GM23338 (cell line): ENCODE measurements at regions not wholly inside any gene's neighbourhood (a gene's known extent, or its start where the extent isn't known, plus 50 kb on each side); places are given as distances from the start of the nearest gene placed in this dataset.

Source experiments
- ATAC-seq: fragments of 200-7000 bp; cut with Tn5 transposase; 3 replicates; pipeline ENCODE4 v1.9.1; 2020
- DNase-seq: peaks from one replicate; pipeline ENCODE4 v3.0.0-alpha.2; 2015; ENCODE audit warnings: low spot score
- H2AFZ ChIP-seq: fragments of 200-600 bp; sonication (generic); 2 replicates; pipeline ENCODE4 v1.8.0; 2016; ENCODE audit warnings: antibody characterized with exemption, mild to moderate bottlenecking, moderate library complexity
- H3F3A ChIP-seq: fragments of 200-600 bp; sonication (generic); replicated peaks from 2 replicates; pipeline ENCODE4 v1.8.0; 2017; ENCODE audit warnings: antibody characterized with exemption, mixed run types, low read depth
- H3K27ac ChIP-seq: fragments of 200-600 bp; sonication (generic); 2 replicates; pipeline ENCODE4 v1.6.1; 2016; ENCODE audit warnings: low read depth
- H3K27me3 ChIP-seq: fragments of 200-600 bp; sonication (generic); 2 replicates; pipeline ENCODE4 v1.8.0; 2016; ENCODE audit warnings: mild to moderate bottlenecking, mixed run types, moderate library complexity; ENCODE audit not compliant: insufficient read depth
- H3K36me3 ChIP-seq: fragments of 200-600 bp; sonication (generic); 2 replicates; pipeline ENCODE4 v1.8.0; 2016; ENCODE audit warnings: mild to moderate bottlenecking; ENCODE audit not compliant: insufficient read depth
- H3K4me1 ChIP-seq: fragments of 200-600 bp; sonication (generic); 2 replicates; pipeline ENCODE4 v1.8.0; 2016; ENCODE audit warnings: mild to moderate bottlenecking, moderate library complexity; ENCODE audit not compliant: insufficient read depth
- H3K4me2 ChIP-seq: fragments of 200-600 bp; sonication (generic); 2 replicates; pipeline ENCODE4 v1.7.1; 2017; ENCODE audit warnings: mixed run types
- H3K4me3 ChIP-seq: fragments of 200-600 bp; sonication (generic); 2 replicates; pipeline ENCODE4 v1.6.1; 2016; ENCODE audit warnings: mixed run types
- H3K79me2 ChIP-seq: fragments of 200-600 bp; sonication (generic); replicated peaks from 2 replicates; pipeline ENCODE4 v1.8.0; 2017; ENCODE audit warnings: mild to moderate bottlenecking; ENCODE audit not compliant: insufficient read depth
- H3K9me2 ChIP-seq: fragments of 200-600 bp; sonication (generic); 2 replicates; pipeline ENCODE4 v1.8.0; 2017; ENCODE audit not compliant: insufficient read depth
- H4K20me1 ChIP-seq: fragments of 200-600 bp; sonication (generic); replicated peaks from 2 replicates; pipeline ENCODE4 v1.8.0; 2017; ENCODE audit warnings: mild to moderate bottlenecking; ENCODE audit not compliant: insufficient read depth
- H3K27ac Mint-ChIP-seq: 2 replicates; pipeline ENCODE4 v1.8.0; 2020; ENCODE audit warnings: inconsistent platforms, mild to moderate bottlenecking, moderate library complexity, mixed read lengths
- H3K27me3 Mint-ChIP-seq: 3 replicates; pipeline ENCODE4 v1.8.0; 2022; ENCODE audit warnings: low read depth, mild to moderate bottlenecking, moderate library complexity, mixed read lengths, inconsistent platforms; ENCODE audit not compliant: insufficient read depth, poor library complexity
- H3K36me3 Mint-ChIP-seq: 3 replicates; pipeline ENCODE4 v1.8.0; 2021; ENCODE audit warnings: low read depth, mild to moderate bottlenecking, inconsistent platforms, moderate library complexity, mixed read lengths
- H3K4me1 Mint-ChIP-seq: 3 replicates; pipeline ENCODE4 v1.8.0; 2020; ENCODE audit warnings: mild to moderate bottlenecking, inconsistent platforms, mixed read lengths
- H3K4me3 Mint-ChIP-seq: 3 replicates; pipeline ENCODE4 v1.8.0; 2021; ENCODE audit warnings: moderate library complexity, mild to moderate bottlenecking, inconsistent platforms, mixed read lengths
- H3K9me3 Mint-ChIP-seq: 3 replicates; pipeline ENCODE4 v1.8.0; 2020; ENCODE audit warnings: moderate library complexity, mild to moderate bottlenecking, inconsistent platforms, mixed read lengths
- EZH2phosphoT487 ChIP-seq: fragments of 200-600 bp; sonication (generic); IDR thresholded peaks from one replicate; pipeline ENCODE4 v1.8.1; 2018; ENCODE audit warnings: antibody characterized with exemption; ENCODE audit not compliant: unreplicated experiment
- POLR2AphosphoS5 ChIP-seq: IDR thresholded peaks from 2 replicates; pipeline ENCODE4 v1.6.1; 2016; ENCODE audit warnings: antibody characterized with exemption, low read depth
- STAT1 ChIP-seq: IDR thresholded peaks from one replicate; pipeline ENCODE4 v1.6.1; 2016; ENCODE audit warnings: antibody characterized with exemption; ENCODE audit not compliant: unreplicated experiment
- ZNF331 ChIP-seq: fragments of 250-450 bp; sonication (Bioruptor Pico); IDR thresholded peaks from 2 replicates; pipeline ENCODE4 v1.5.0; 2020; ENCODE audit warnings: low read depth, mild to moderate bottlenecking, moderate library complexity
- TF ChIP-seq, protein P1 (sequence below): fragments of 250-450 bp; sonication (Bioruptor Pico); IDR thresholded peaks from 2 replicates; pipeline ENCODE4 v1.5.0; 2020; ENCODE audit warnings: mild to moderate bottlenecking, moderate library complexity
- TF ChIP-seq, protein P2 (sequence below): IDR thresholded peaks from one replicate; pipeline ENCODE4 v1.6.1; 2018; ENCODE audit warnings: antibody characterized with exemption; ENCODE audit not compliant: unreplicated experiment

DNA sequence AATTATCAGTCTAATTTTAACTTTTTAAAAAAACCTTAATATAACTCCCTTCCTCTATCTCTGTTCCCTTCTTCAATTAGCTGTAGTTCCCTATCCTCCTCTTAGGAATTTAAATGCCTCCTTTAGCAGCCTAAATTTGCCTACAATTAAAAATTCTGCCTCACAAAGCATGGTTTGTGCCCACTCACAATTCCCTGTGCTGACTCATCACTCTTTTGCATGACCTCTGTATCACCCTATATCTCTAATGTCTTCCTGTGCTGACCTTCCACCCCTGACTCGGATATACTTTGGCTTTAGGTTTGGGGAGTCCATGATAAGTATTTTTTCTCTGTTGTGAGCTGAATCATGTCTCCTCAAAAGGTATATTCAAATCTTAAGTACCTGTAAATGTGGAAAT, 253.6 kb downstream of the RNF144B start (continued):
- TF ChIP-seq, protein P1, sequence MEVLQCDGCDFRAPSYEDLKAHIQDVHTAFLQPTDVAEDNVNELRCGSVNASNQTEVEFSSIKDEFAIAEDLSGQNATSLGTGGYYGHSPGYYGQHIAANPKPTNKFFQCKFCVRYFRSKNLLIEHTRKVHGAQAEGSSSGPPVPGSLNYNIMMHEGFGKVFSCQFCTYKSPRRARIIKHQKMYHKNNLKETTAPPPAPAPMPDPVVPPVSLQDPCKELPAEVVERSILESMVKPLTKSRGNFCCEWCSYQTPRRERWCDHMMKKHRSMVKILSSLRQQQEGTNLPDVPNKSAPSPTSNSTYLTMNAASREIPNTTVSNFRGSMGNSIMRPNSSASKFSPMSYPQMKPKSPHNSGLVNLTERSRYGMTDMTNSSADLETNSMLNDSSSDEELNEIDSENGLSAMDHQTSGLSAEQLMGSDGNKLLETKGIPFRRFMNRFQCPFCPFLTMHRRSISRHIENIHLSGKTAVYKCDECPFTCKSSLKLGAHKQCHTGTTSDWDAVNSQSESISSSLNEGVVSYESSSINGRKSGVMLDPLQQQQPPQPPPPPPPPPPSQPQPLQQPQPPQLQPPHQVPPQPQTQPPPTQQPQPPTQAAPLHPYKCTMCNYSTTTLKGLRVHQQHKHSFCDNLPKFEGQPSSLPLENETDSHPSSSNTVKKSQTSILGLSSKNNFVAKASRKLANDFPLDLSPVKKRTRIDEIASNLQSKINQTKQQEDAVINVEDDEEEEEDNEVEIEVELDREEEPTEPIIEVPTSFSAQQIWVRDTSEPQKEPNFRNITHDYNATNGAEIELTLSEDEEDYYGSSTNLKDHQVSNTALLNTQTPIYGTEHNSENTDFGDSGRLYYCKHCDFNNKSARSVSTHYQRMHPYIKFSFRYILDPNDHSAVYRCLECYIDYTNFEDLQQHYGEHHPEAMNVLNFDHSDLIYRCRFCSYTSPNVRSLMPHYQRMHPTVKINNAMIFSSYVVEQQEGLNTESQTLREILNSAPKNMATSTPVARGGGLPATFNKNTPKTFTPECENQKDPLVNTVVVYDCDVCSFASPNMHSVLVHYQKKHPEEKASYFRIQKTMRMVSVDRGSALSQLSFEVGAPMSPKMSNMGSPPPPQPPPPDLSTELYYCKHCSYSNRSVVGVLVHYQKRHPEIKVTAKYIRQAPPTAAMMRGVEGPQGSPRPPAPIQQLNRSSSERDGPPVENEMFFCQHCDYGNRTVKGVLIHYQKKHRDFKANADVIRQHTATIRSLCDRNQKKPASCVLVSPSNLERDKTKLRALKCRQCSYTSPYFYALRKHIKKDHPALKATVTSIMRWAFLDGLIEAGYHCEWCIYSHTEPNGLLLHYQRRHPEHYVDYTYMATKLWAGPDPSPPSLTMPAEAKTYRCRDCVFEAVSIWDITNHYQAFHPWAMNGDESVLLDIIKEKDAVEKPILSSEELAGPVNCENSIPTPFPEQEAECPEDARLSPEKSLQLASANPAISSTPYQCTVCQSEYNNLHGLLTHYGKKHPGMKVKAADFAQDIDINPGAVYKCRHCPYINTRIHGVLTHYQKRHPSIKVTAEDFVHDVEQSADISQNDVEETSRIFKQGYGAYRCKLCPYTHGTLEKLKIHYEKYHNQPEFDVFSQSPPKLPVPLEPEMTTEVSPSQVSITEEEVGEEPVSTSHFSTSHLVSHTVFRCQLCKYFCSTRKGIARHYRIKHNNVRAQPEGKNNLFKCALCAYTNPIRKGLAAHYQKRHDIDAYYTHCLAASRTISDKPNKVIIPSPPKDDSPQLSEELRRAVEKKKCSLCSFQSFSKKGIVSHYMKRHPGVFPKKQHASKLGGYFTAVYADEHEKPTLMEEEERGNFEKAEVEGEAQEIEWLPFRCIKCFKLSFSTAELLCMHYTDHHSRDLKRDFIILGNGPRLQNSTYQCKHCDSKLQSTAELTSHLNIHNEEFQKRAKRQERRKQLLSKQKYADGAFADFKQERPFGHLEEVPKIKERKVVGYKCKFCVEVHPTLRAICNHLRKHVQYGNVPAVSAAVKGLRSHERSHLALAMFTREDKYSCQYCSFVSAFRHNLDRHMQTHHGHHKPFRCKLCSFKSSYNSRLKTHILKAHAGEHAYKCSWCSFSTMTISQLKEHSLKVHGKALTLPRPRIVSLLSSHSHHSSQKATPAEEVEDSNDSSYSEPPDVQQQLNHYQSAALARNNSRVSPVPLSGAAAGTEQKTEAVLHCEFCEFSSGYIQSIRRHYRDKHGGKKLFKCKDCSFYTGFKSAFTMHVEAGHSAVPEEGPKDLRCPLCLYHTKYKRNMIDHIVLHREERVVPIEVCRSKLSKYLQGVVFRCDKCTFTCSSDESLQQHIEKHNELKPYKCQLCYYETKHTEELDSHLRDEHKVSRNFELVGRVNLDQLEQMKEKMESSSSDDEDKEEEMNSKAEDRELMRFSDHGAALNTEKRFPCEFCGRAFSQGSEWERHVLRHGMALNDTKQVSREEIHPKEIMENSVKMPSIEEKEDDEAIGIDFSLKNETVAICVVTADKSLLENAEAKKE (CRISPR knock-in tag): no peak
- no peak for TF ChIP-seq EZH2phosphoT487
- TF ChIP-seq STAT1: no peak

DNA sequence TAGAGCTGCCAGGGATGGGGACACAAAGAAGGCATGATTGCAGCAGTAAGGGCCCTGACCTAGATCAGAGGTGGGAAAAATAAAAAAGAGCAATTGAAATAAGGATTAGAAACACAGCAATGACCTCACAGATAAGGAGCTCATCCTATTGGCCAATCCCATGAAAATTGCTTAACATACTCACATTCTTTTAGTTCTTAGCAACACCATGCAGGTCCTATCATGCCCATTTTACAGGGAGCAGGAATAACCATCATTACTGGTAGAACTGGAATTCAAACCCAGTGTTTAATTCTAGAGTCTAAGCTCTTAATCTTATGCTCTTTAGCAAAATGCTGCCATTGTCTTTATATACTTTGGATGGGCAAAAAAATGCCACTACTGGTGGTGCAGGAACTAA, 267.7 kb downstream of the RNF144B start:
- Histone ChIP-seq H3K4me1 (no peaks in the 10 kb centered on the region), H3K27me3 (no peaks in the 10 kb centered on the region), H3K9me2 (peaks cover 23% of the 10 kb centered on the region), H3K27ac (no peak overlapping the region), H3F3A (no peaks in the 10 kb centered on the region), H3K36me3 (no peaks in the 10 kb centered on the region), H3K4me2 (no peak overlapping the region), H4K20me1 (no peaks in the 10 kb centered on the region), H2AFZ (peak overlapping the region; percentile 32), H3K4me3 (no peak overlapping the region), H3K79me2 (no peaks in the 10 kb centered on the region)
- H3K36me3 Mint-ChIP-seq: no peaks in the 10 kb centered on the region
- H3K27ac Mint-ChIP-seq: no peak overlapping the region
- no peak overlapping the region for H3K4me3 Mint-ChIP-seq
- TF ChIP-seq STAT1: no peak
- TF ChIP-seq, protein P1 (CRISPR knock-in tag): no peak
- TF ChIP-seq EZH2phosphoT487: no peak
- TF ChIP-seq, protein P2, sequence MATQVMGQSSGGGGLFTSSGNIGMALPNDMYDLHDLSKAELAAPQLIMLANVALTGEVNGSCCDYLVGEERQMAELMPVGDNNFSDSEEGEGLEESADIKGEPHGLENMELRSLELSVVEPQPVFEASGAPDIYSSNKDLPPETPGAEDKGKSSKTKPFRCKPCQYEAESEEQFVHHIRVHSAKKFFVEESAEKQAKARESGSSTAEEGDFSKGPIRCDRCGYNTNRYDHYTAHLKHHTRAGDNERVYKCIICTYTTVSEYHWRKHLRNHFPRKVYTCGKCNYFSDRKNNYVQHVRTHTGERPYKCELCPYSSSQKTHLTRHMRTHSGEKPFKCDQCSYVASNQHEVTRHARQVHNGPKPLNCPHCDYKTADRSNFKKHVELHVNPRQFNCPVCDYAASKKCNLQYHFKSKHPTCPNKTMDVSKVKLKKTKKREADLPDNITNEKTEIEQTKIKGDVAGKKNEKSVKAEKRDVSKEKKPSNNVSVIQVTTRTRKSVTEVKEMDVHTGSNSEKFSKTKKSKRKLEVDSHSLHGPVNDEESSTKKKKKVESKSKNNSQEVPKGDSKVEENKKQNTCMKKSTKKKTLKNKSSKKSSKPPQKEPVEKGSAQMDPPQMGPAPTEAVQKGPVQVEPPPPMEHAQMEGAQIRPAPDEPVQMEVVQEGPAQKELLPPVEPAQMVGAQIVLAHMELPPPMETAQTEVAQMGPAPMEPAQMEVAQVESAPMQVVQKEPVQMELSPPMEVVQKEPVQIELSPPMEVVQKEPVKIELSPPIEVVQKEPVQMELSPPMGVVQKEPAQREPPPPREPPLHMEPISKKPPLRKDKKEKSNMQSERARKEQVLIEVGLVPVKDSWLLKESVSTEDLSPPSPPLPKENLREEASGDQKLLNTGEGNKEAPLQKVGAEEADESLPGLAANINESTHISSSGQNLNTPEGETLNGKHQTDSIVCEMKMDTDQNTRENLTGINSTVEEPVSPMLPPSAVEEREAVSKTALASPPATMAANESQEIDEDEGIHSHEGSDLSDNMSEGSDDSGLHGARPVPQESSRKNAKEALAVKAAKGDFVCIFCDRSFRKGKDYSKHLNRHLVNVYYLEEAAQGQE: no peak
- TF ChIP-seq POLR2AphosphoS5: no peak
- TF ChIP-seq ZNF331: no peak
- H3K27me3 Mint-ChIP-seq: no peaks in the 10 kb centered on the region
- DNase-seq (no peak), ATAC-seq (no peak)
- peaks cover 3% of the 10 kb centered on the region for H3K4me1 Mint-ChIP-seq
- H3K9me3 Mint-ChIP-seq: no peaks in the 10 kb centered on the region
